ENCODE measurements at regions not wholly inside any gene's neighbourhood (a gene's known extent, or its start where the extent isn't known, plus 50 kb on each side); places are given as distances from the start of the nearest gene placed in this dataset.

DNA sequence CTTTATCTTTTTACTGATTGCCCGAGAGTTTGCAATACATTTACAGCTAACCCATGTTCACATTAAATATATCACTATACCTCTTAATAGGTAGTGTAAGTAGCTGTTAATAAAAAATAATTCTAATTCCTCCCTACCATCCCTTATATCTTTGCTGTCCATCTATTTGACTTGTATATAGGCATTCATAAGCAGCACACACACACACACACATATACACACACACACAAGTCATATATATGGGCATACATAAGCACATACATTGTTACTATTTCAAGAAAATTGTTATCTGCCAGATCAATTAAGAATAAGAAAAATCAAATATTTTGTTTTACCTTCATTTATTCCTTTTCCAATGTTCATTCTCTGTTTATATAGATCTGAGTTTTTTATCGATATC lies 176.4 kb downstream of the PPP1R3A start:
- TF ChIP-seq CTCF (IDR thresholded peaks at IDR 0.05) = no peak
- TF ChIP-seq POLR2AphosphoS5 (IDR thresholded peaks at IDR 0.05) = no peak
- TF ChIP-seq POLR2A (IDR thresholded peaks at IDR 0.05) = no peak
